ENCODE measurements at regions not wholly inside any gene's neighbourhood (a gene's known extent, or its start where the extent isn't known, plus 50 kb on each side); places are given as distances from the start of the nearest gene placed in this dataset.

DNA sequence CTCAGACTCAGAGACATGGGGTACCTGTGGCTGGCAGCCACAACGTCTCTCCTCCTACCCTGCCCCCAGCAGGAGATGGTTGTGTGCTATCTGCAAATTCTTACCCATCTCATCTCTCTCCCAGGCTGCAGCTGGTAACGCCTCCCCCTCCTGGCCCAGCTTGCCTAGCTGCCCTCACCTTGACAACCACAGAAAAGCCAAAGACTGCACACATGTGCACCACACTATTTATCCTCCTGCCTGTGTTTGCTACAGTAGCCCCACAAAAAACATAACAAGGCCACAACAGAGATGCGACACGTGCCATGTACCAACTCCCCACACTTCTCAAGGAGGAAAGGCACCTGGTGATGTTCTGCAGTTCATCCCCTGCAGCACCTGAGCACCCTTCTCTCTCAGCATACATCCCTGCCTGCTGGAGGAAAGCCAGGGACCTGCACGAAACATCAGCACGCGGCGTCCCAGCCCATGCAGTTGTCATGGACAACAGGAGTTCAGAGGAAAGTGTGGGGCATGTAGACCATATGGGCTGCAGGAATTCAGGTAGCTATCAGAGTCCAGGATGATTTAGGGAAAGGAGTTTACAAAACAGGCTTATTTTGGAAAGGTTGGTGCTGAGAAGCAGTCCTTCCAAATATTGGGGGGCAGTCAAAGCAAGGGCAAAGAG is 168.7 kb downstream of the C5orf15 start:
- TF ChIP-seq CBFB (IDR thresholded peaks at IDR 0.05; ENCODE audit: low read depth) (no peak), GABPA (IDR thresholded peaks at IDR 0.05; ENCODE audit: low read depth) (no peak), FOXM1 (IDR thresholded peaks at IDR 0.05; ENCODE audit: low read depth, low read length) (no peak), EP300 (IDR thresholded peaks at IDR 0.05; ENCODE audit: borderline replicate concordance in 1 of 2, control insufficient read depth in 1 of 2, low read depth in 2 of 2, low read length in 2 of 2) (no peak), POLR2AphosphoS2 (IDR thresholded peaks at IDR 0.05; ENCODE audit: low read depth, low read length) (no peak)
- TF ChIP-seq, protein P1, sequence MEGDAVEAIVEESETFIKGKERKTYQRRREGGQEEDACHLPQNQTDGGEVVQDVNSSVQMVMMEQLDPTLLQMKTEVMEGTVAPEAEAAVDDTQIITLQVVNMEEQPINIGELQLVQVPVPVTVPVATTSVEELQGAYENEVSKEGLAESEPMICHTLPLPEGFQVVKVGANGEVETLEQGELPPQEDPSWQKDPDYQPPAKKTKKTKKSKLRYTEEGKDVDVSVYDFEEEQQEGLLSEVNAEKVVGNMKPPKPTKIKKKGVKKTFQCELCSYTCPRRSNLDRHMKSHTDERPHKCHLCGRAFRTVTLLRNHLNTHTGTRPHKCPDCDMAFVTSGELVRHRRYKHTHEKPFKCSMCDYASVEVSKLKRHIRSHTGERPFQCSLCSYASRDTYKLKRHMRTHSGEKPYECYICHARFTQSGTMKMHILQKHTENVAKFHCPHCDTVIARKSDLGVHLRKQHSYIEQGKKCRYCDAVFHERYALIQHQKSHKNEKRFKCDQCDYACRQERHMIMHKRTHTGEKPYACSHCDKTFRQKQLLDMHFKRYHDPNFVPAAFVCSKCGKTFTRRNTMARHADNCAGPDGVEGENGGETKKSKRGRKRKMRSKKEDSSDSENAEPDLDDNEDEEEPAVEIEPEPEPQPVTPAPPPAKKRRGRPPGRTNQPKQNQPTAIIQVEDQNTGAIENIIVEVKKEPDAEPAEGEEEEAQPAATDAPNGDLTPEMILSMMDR (IDR thresholded peaks at IDR 0.05 in 2 of 3, conservative IDR thresholded peaks at IDR 0.05 in 1 of 3; ENCODE audit: control insufficient read depth in 2 of 3, extremely low read depth in 1 of 3, insufficient read depth in 1 of 3, low read depth in 3 of 3, low read length in 3 of 3), result no peak
- TF ChIP-seq, protein P2, sequence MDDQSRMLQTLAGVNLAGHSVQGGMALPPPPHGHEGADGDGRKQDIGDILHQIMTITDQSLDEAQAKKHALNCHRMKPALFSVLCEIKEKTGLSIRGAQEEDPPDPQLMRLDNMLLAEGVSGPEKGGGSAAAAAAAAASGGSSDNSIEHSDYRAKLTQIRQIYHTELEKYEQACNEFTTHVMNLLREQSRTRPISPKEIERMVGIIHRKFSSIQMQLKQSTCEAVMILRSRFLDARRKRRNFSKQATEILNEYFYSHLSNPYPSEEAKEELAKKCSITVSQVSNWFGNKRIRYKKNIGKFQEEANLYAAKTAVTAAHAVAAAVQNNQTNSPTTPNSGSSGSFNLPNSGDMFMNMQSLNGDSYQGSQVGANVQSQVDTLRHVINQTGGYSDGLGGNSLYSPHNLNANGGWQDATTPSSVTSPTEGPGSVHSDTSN (IDR thresholded peaks at IDR 0.05; ENCODE audit: insufficient replicate concordance, low read depth, low read length), result no peak
